Ovary (tissue), 3 donors: ENCODE measurements at regions not wholly inside any gene's neighbourhood (a gene's known extent, or its start where the extent isn't known, plus 50 kb on each side); places are given as distances from the start of the nearest gene placed in this dataset.

Source experiments
- CTCF ChIP-seq, 3 donors: fragments of 450-650 bp in 2 of 3; fragments of 200-600 bp in 1 of 3; IDR thresholded peaks; one replicate each; pipeline versions ENCODE4 v1.5.1 to v1.8.0; 2016 to 2022; ENCODE audit warnings: antibody characterized with exemption in 3 of 3, mild to moderate bottlenecking in 1 of 3
- EP300 ChIP-seq: sonication (generic); formaldehyde crosslinking; IDR thresholded peaks from one replicate; pipeline ENCODE4 v1.6.1; 2017; ENCODE audit warnings: antibody characterized with exemption
- POLR2A ChIP-seq: fragments of 450-650 bp; IDR thresholded peaks from one replicate; pipeline ENCODE4 v1.6.1; 2017; ENCODE audit warnings: antibody characterized with exemption, mild to moderate bottlenecking, moderate library complexity
- donor health status: DM: no; HTN: no; CAD: no.

- TF ChIP-seq CTCF (IDR thresholded peaks at IDR 0.05) (no peak), EP300 (no peak), POLR2A (no peak)
Measured at GRCh38 chr4:35965300-35965699, 279.0 kb downstream of the ARAP2 start.
